Umbilical cord (tissue), 1 donor: ENCODE measurements at regions not wholly inside any gene's neighbourhood (a gene's known extent, or its start where the extent isn't known, plus 50 kb on each side); places are given as distances from the start of the nearest gene placed in this dataset.

ENCODE experiments used
- DNase-seq: peaks from one replicate; pipeline ENCODE4 v3.0.0-alpha.2; 2015; ENCODE audit warnings: low spot score

GRCh38 chr20:63116412-63117106, 99.4 kb downstream of the YTHDF1 start:
- DNase-seq: peak; percentile 14

- DNase-seq: no peak
Observed at GRCh38 chr20:63115651-63116411, 100.1 kb downstream of the YTHDF1 start.

- no peak for DNase-seq
Observed at GRCh38 chr20:63114693-63115311, 101.1 kb downstream of the YTHDF1 start.

GRCh38 chr20:63114006-63114692, 101.8 kb downstream of the YTHDF1 start:
- DNase-seq: no peak

GRCh38 chr20:63112491-63113219, 103.3 kb downstream of the YTHDF1 start:
- no peak for DNase-seq

- no peak for DNase-seq
Observed at GRCh38 chr20:63108247-63108646, 101.5 kb upstream of the BHLHE23 start.

GRCh38 chr20:63107449-63108200, 100.9 kb upstream of the BHLHE23 start:
- no peak for DNase-seq

GRCh38 chr20:63106765-63107448, 100.1 kb upstream of the BHLHE23 start:
- DNase-seq: no peak

- peak; percentile 32 for DNase-seq
Observed at GRCh38 chr20:63106108-63106764, 99.5 kb upstream of the BHLHE23 start.

GRCh38 chr20:63105211-63106107, 98.7 kb upstream of the BHLHE23 start:
- no peak for DNase-seq

GRCh38 chr20:63104312-63105181, 97.8 kb upstream of the BHLHE23 start:
- no peak for DNase-seq

- no peak for DNase-seq
Observed at GRCh38 chr20:63103402-63104311, 96.9 kb upstream of the BHLHE23 start.

- peak; percentile 4 for DNase-seq
Observed at GRCh38 chr20:63102721-63103375, 96.1 kb upstream of the BHLHE23 start.

- peak; percentile 38 for DNase-seq
Observed at GRCh38 chr20:63101781-63102720, 95.3 kb upstream of the BHLHE23 start.
